HG02981 (cell line): ENCODE measurements at regions not wholly inside any gene's neighbourhood (a gene's known extent, or its start where the extent isn't known, plus 50 kb on each side); places are given as distances from the start of the nearest gene placed in this dataset.

Experiments used
- ATAC-seq: cut with Tn5 transposase; IDR thresholded peaks from one replicate; pipeline ENCODE4 v1.9.1; 2021; ENCODE audit warnings: mild to moderate bottlenecking, moderate library complexity; ENCODE audit not compliant: unreplicated experiment

DNA sequence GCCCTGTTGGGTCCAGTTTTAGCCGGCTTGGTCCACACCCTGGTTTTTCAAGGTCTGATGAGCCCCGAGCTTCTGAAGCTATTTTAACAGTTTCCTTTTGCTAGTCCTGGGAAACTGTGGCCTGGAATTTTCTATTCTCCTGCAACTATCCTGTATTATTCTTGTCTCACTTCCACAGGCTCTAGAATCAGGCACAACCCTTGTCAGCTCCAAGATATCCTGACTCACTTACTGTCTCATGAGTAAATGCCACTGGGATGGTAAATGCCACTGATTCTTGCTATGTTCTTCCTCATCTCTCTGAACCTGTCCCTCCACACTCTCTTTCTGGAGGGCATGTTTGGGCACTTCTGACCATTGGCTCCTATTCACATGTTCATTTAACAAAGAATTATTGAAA, 611.5 kb upstream of the IGFBP3 start:
- no peak for ATAC-seq

DNA sequence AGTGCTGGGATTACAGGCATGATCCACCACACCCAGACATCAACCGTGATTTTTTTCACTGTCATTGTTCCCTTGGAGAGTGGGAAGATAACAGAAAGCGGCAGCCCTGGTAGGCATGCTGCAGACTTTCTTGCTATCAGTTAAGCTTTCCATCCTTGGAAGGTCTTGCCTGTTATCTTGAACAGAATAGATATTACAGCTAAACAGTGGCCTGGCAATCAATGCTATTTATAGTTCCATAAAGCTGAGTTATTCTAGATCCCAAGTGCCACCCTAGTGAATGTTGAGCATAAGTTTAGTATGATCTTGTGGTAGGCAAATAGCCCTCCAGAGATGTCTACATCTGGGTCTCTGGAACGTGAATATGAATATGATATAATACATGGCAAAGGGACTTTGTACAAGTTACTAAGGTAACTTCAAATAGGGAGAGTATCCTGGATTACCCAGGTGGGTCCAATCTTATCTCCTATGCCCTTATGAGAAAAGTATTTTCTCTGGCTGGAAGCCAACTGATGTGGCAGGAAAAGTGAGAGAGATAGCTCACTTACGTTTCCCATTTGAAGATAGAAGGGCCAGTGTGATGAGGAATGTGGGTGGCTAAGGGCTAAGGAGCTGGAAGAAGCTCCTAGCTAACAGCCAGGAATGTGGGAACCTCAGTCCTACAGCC, 609.1 kb upstream of the IGFBP3 start:
- no peak for ATAC-seq

GRCh38 chr7:46527360-46527759, 606.3 kb upstream of the IGFBP3 start:
- ATAC-seq, result no peak

GRCh38 chr7:46525876-46526275, 604.8 kb upstream of the IGFBP3 start:
- ATAC-seq, result no peak

DNA sequence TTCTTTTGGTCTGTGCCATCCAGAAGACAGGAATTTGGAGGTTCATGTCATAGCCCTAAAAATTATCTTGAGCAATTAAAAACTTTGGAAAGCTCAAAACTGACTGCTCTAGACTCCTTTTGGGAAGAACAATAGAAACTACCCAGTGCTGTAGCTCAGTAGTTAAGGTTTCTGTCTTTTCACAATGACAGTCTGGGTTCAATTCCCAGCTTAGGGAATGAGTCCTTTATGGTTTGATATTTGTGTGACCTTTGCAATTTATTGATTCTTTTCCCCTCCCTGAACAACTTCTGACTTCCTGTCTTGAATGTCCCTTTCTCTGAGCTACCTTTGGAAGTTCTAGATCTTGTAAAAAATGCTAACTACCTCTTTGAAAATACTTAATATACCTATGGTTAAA, 603.3 kb upstream of the IGFBP3 start:
- no peak for ATAC-seq

GRCh38 chr7:46522354-46522906, 601.4 kb upstream of the IGFBP3 start:
- no peak for ATAC-seq

GRCh38 chr7:46518713-46519112, 597.6 kb upstream of the IGFBP3 start:
- ATAC-seq, result no peak

DNA sequence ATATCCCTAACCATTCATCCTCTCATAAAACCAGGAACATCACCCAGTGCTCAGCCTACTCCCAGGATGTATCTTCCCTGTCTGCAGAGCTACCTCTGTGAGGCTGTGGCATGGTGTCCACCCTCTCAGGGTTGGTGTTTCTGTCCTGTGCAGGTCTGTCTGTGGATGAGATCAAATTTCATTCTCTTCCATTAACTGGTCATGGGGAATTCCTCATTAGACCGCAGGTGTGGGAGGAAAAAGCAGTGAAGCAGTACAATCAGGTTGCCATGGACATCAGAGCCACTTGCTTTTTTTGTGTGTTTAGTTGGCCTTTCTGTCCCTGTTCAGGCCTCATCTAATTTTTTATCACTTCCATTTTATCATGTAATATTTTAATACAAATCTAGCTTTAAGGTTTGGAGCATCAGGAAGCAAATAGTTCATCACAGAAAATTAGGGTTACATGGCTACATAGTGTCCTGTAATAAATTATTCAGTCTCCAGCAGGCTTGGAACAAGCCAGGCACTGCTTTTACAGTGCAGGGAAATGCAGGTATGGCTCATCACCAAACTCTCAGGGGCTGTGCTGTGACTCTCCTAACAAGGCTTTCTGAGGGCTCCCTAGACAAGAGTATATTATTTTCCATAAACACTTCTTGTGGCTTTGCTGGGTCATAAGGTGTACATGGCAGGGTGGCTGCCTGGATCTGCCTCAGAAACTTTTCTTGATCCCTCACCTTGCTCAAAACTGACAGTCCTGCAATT, 594.9 kb upstream of the IGFBP3 start:
- ATAC-seq, result no peak

GRCh38 chr7:46513447-46513848, 592.4 kb upstream of the IGFBP3 start:
- no peak for ATAC-seq

GRCh38 chr7:46512891-46513413, 591.9 kb upstream of the IGFBP3 start:
- no peak for ATAC-seq

GRCh38 chr7:46511442-46512215, 590.6 kb upstream of the IGFBP3 start:
- ATAC-seq, result no peak

GRCh38 chr7:46508583-46508982, 587.5 kb upstream of the IGFBP3 start:
- ATAC-seq, result no peak

DNA sequence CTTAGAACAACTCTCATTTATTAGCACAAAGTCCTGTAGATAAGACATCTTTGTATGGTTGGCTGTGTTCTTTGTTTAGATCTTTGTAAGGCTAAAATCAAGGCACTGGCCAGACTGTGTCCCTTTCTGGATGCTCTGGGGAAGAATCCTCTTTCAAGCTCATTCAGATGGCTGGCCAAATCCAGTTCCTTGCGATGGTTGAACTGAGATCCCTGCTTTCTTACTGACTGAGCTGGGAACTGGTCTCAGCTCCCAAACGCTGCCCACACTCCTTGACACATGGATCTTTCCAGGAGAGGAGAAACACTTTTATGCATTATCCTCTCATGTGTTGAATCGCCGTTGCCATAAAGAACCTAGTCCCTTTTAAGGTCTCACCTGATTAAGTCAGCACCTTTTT, 586.5 kb upstream of the IGFBP3 start:
- no peak for ATAC-seq

GRCh38 chr7:46494441-46494840, 573.4 kb upstream of the IGFBP3 start:
- no peak for ATAC-seq

DNA sequence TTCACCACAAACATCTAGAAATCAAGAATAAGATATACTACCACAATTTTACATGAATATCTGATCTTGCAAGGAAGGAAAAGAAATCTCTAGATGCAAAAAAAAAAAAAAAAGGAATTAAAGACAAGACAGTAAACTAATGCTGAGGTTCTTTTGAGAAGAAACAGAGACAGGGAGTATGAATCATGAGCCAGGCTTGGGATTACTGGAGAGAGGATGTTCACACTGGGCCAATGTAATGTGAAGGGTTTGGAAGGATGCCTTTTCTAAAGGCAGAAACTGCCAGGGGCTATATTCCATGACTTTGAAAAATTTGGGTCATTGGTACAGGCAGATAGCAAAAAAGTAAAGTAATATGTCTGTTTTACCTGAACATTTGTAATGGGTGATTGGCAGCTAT, 573.0 kb upstream of the IGFBP3 start:
- ATAC-seq, result no peak

DNA sequence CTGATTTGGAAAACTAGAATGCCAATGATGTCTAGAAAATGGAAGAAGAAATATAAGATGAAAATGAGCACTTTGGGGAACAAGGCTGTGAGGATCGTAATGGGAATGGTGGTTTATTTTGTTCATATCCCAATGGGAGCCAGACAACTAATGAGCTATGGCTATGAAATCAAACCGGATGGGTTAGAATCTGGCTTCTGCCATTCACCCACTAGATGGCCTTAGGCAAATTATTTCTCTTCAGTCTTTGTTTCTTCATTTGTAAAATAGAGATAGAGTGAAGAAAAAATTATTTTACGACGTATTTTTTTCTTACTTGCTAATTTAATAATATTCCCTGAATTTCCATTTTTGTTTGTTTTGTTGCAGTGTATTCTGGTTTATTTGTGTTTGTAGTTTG, 572.1 kb upstream of the IGFBP3 start:
- ATAC-seq, result no peak

DNA sequence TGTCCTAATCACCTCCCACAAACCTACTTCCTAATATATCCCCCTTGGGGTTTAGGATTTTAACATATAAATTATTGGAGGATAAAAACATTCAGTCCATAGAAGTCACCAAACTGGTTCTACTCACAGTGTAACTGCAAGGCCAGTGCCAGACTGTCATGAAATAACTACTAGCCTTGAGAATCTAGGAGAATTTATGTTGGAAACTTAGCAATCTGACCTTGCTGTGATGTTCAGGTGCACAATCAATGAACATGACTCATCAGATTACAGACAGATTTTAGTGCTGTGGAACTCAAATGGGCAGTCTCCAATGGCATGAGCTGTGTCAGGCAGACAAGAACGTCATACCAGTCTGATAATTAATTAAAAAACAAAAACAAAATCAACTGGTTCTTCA, 571.4 kb upstream of the IGFBP3 start:
- no peak for ATAC-seq

GRCh38 chr7:46490406-46490805, 569.3 kb upstream of the IGFBP3 start:
- ATAC-seq, result no peak

- ATAC-seq, result no peak
These were observed 568.0 kb upstream of the IGFBP3 start for GRCh38 chr7:46489106-46489505.

GRCh38 chr7:46488607-46489006, 567.5 kb upstream of the IGFBP3 start:
- ATAC-seq, result no peak
